ENCODE measurements at regions not wholly inside any gene's neighbourhood (a gene's known extent, or its start where the extent isn't known, plus 50 kb on each side); places are given as distances from the start of the nearest gene placed in this dataset.
"Not testable (repeated sequence)": the region's sequence is repeated elsewhere in the genome, so short reads cannot be mapped to it uniquely, and the experiment has no call there.

- H3K9me3 Mint-ChIP-seq: no peaks in the 10 kb centered on the region
- no peaks in the 10 kb centered on the region for H3K4me1 Mint-ChIP-seq (ENCODE audit: low read depth)
- no peak overlapping the region for H3K4me3 Mint-ChIP-seq
- DNase-seq (ENCODE audit: low spot score): no peak
- H3K27ac Mint-ChIP-seq: no peak overlapping the region
- no peaks in the 10 kb centered on the region for H3K27me3 Mint-ChIP-seq (ENCODE audit: low read depth)
- H3K36me3 Mint-ChIP-seq (ENCODE audit: low read depth): no peaks in the 10 kb centered on the region
Measured at GRCh38 chr1:223018534-223018933, 124.5 kb downstream of the TLR5 start.

- Mint-ChIP-seq H3K36me3 (ENCODE audit: low read depth) (no peaks in the 10 kb centered on the region), H3K27ac (no peak overlapping the region), H3K9me3 (no peaks in the 10 kb centered on the region), H3K4me3 (no peak overlapping the region), H3K4me1 (ENCODE audit: low read depth) (no peaks in the 10 kb centered on the region), H3K27me3 (ENCODE audit: low read depth) (no peaks in the 10 kb centered on the region)
- no peak for DNase-seq (ENCODE audit: low spot score)
Measured at GRCh38 chr1:223019256-223019655, 123.8 kb downstream of the TLR5 start.

GRCh38 chr1:223020770-223021169, 122.3 kb downstream of the TLR5 start:
- no peaks in the 10 kb centered on the region for H3K36me3 Mint-ChIP-seq (ENCODE audit: low read depth)
- no peaks in the 10 kb centered on the region for H3K4me1 Mint-ChIP-seq (ENCODE audit: low read depth)
- no peaks in the 10 kb centered on the region for H3K27me3 Mint-ChIP-seq (ENCODE audit: low read depth)
- H3K4me3 Mint-ChIP-seq: no peak overlapping the region
- H3K9me3 Mint-ChIP-seq: no peaks in the 10 kb centered on the region
- H3K27ac Mint-ChIP-seq: no peak overlapping the region
- no peak for DNase-seq (ENCODE audit: low spot score)

GRCh38 chr1:223022641-223023473, 120.2 kb downstream of the TLR5 start:
- Mint-ChIP-seq H3K4me1 (ENCODE audit: low read depth) (no peaks in the 10 kb centered on the region), H3K4me3 (no peak overlapping the region), H3K36me3 (ENCODE audit: low read depth) (no peaks in the 10 kb centered on the region), H3K9me3 (no peaks in the 10 kb centered on the region), H3K27me3 (ENCODE audit: low read depth) (no peaks in the 10 kb centered on the region), H3K27ac (no peak overlapping the region)
- DNase-seq (ENCODE audit: low spot score): no peak

GRCh38 chr1:223023863-223024262, 119.2 kb downstream of the TLR5 start:
- no peaks in the 10 kb centered on the region for H3K4me1 Mint-ChIP-seq (ENCODE audit: low read depth)
- H3K36me3 Mint-ChIP-seq (ENCODE audit: low read depth): no peaks in the 10 kb centered on the region
- H3K27ac Mint-ChIP-seq: no peak overlapping the region
- H3K4me3 Mint-ChIP-seq: no peak overlapping the region
- DNase-seq (ENCODE audit: low spot score): no peak
- H3K9me3 Mint-ChIP-seq: no peaks in the 10 kb centered on the region
- H3K27me3 Mint-ChIP-seq (ENCODE audit: low read depth): no peaks in the 10 kb centered on the region

- H3K4me1 Mint-ChIP-seq (ENCODE audit: low read depth); H3K36me3 Mint-ChIP-seq (ENCODE audit: low read depth); H3K4me3 Mint-ChIP-seq; H3K27me3 Mint-ChIP-seq (ENCODE audit: low read depth); H3K27ac Mint-ChIP-seq; H3K9me3 Mint-ChIP-seq; DNase-seq (ENCODE audit: low spot score): not testable (repeated sequence)
Measured at GRCh38 chr1:223024486-223024885, 118.6 kb downstream of the TLR5 start.

- not testable (repeated sequence) for H3K4me1 Mint-ChIP-seq (ENCODE audit: low read depth); H3K9me3 Mint-ChIP-seq; H3K27ac Mint-ChIP-seq; H3K27me3 Mint-ChIP-seq (ENCODE audit: low read depth); DNase-seq (ENCODE audit: low spot score); H3K36me3 Mint-ChIP-seq (ENCODE audit: low read depth); H3K4me3 Mint-ChIP-seq
Measured at GRCh38 chr1:223025190-223025734, 117.8 kb downstream of the TLR5 start.

- H3K27me3 Mint-ChIP-seq (ENCODE audit: low read depth); H3K4me3 Mint-ChIP-seq; H3K27ac Mint-ChIP-seq; H3K9me3 Mint-ChIP-seq; DNase-seq (ENCODE audit: low spot score); H3K4me1 Mint-ChIP-seq (ENCODE audit: low read depth); H3K36me3 Mint-ChIP-seq (ENCODE audit: low read depth): not testable (repeated sequence)
Measured at GRCh38 chr1:223026639-223027038, 116.4 kb downstream of the TLR5 start.

- no peak overlapping the region for H3K27ac Mint-ChIP-seq
- no peak for DNase-seq (ENCODE audit: low spot score)
- H3K9me3 Mint-ChIP-seq: no peaks in the 10 kb centered on the region
- no peaks in the 10 kb centered on the region for H3K36me3 Mint-ChIP-seq (ENCODE audit: low read depth)
- H3K4me1 Mint-ChIP-seq (ENCODE audit: low read depth): no peaks in the 10 kb centered on the region
- no peaks in the 10 kb centered on the region for H3K27me3 Mint-ChIP-seq (ENCODE audit: low read depth)
- no peak overlapping the region for H3K4me3 Mint-ChIP-seq
Measured at GRCh38 chr1:223029985-223030769, 112.9 kb downstream of the TLR5 start.

- Mint-ChIP-seq H3K27me3 (ENCODE audit: low read depth) (no peaks in the 10 kb centered on the region), H3K9me3 (no peaks in the 10 kb centered on the region), H3K4me3 (no peak overlapping the region), H3K4me1 (ENCODE audit: low read depth) (no peaks in the 10 kb centered on the region), H3K27ac (no peak overlapping the region), H3K36me3 (ENCODE audit: low read depth) (no peaks in the 10 kb centered on the region)
- no peak for DNase-seq (ENCODE audit: low spot score)
Measured at GRCh38 chr1:223030871-223031400, 112.1 kb downstream of the TLR5 start.

- no peak overlapping the region for H3K27ac Mint-ChIP-seq
- no peaks in the 10 kb centered on the region for H3K4me1 Mint-ChIP-seq (ENCODE audit: low read depth)
- H3K4me3 Mint-ChIP-seq: no peak overlapping the region
- H3K9me3 Mint-ChIP-seq: no peaks in the 10 kb centered on the region
- no peak for DNase-seq (ENCODE audit: low spot score)
- no peaks in the 10 kb centered on the region for H3K36me3 Mint-ChIP-seq (ENCODE audit: low read depth)
- H3K27me3 Mint-ChIP-seq (ENCODE audit: low read depth): no peaks in the 10 kb centered on the region
Measured at GRCh38 chr1:223031733-223032601, 111.1 kb downstream of the TLR5 start.

- no peak for DNase-seq (ENCODE audit: low spot score)
- Mint-ChIP-seq H3K27ac (no peak overlapping the region), H3K4me1 (ENCODE audit: low read depth) (no peaks in the 10 kb centered on the region)
Measured at GRCh38 chr1:223033658-223034057, 109.4 kb downstream of the TLR5 start.

GRCh38 chr1:223034270-223034798, 108.7 kb downstream of the TLR5 start:
- Mint-ChIP-seq H3K4me3 (no peak overlapping the region), H3K27ac (no peak overlapping the region), H3K36me3 (ENCODE audit: low read depth) (no peaks in the 10 kb centered on the region), H3K4me1 (ENCODE audit: low read depth) (no peaks in the 10 kb centered on the region), H3K9me3 (no peaks in the 10 kb centered on the region), H3K27me3 (ENCODE audit: low read depth) (no peaks in the 10 kb centered on the region)
- DNase-seq (ENCODE audit: low spot score): no peak

More at GRCh38 chr1:223033658-223034057, 109.4 kb downstream of the TLR5 start:
- no peak overlapping the region for H3K4me3 Mint-ChIP-seq
- no peaks in the 10 kb centered on the region for H3K9me3 Mint-ChIP-seq
- no peaks in the 10 kb centered on the region for H3K27me3 Mint-ChIP-seq (ENCODE audit: low read depth)
- H3K36me3 Mint-ChIP-seq (ENCODE audit: low read depth): no peaks in the 10 kb centered on the region
